ENCODE measurements at regions not wholly inside any gene's neighbourhood (a gene's known extent, or its start where the extent isn't known, plus 50 kb on each side); places are given as distances from the start of the nearest gene placed in this dataset.
A peak's percentile ranks its signal among the peaks of the same experiment; 100 is the strongest.

- no peak for TF ChIP-seq POLR2AphosphoS5 (IDR thresholded peaks at IDR 0.05)
- Histone ChIP-seq H3K4me3 (no peak overlapping the region), H3K27ac (no peak overlapping the region), H3K4me1 (replicated peaks) (peaks cover 4% of the 10 kb centered on the region), H3K27me3 (replicated peaks; ENCODE audit: insufficient read depth) (no peaks in the 10 kb centered on the region), H3K9me3 (no peaks in the 10 kb centered on the region), H3K36me3 (no peaks in the 10 kb centered on the region)
- 84% methylated on average over 3 of the region's 3 CpGs for WGBS
- intact Hi-C loops (cut with DNase I): no loop called here
- no peak for DNase-seq (ENCODE audit: low spot score)
These were observed 103.4 kb upstream of the CDK6 start for GRCh38 chr7:92939666-92940360.

- Histone ChIP-seq H3K4me1 (replicated peaks) (no peaks in the 10 kb centered on the region), H3K27ac (no peak overlapping the region), H3K36me3 (no peaks in the 10 kb centered on the region), H3K4me3 (no peak overlapping the region), H3K9me3 (no peaks in the 10 kb centered on the region), H3K27me3 (replicated peaks; ENCODE audit: insufficient read depth) (no peaks in the 10 kb centered on the region)
- TF ChIP-seq CTCF (IDR thresholded peaks at IDR 0.05): no peak
- peak; percentile 81 for TF ChIP-seq POLR2AphosphoS5 (IDR thresholded peaks at IDR 0.05)
- no peak for TF ChIP-seq POLR2A (IDR thresholded peaks at IDR 0.05)
- peak; percentile 68 for DNase-seq (ENCODE audit: low spot score)
- 30% methylated on average over 1 of the region's 1 CpG for WGBS
- intact Hi-C loops (cut with DNase I): no loop called here
These were observed 97.7 kb upstream of the CDK6 start for GRCh38 chr7:92934096-92934495.

- Histone ChIP-seq H3K4me3 (no peak overlapping the region), H3K36me3 (no peaks in the 10 kb centered on the region), H3K4me1 (replicated peaks) (no peaks in the 10 kb centered on the region), H3K27me3 (replicated peaks; ENCODE audit: insufficient read depth) (no peaks in the 10 kb centered on the region), H3K9me3 (no peaks in the 10 kb centered on the region), H3K27ac (no peak overlapping the region)
- TF ChIP-seq POLR2A (IDR thresholded peaks at IDR 0.05): no peak
- TF ChIP-seq CTCF (IDR thresholded peaks at IDR 0.05): no peak
- no peak for TF ChIP-seq POLR2AphosphoS5 (IDR thresholded peaks at IDR 0.05)
- DNase-seq (ENCODE audit: low spot score): no peak
- 77% methylated on average over 8 of the region's 8 CpGs for whole genome bisulfite sequencing
- intact Hi-C loops (cut with DNase I): no loop called here
These were observed 96.1 kb upstream of the CDK6 start for GRCh38 chr7:92932450-92932849.

GRCh38 chr7:92930404-92930803 is 94.0 kb upstream of the CDK6 start:
- no peaks in the 10 kb centered on the region for H3K36me3 ChIP-seq
- H3K27me3 ChIP-seq (replicated peaks; ENCODE audit: insufficient read depth): no peaks in the 10 kb centered on the region
- 71% methylated on average over 1 of the region's 1 CpG for WGBS
- no peak overlapping the region for H3K27ac ChIP-seq
- intact Hi-C loops (cut with DNase I): no loop called here
- H3K4me3 ChIP-seq: no peak overlapping the region
- DNase-seq (ENCODE audit: low spot score): no peak
- no peaks in the 10 kb centered on the region for H3K4me1 ChIP-seq (replicated peaks)
- TF ChIP-seq CTCF (IDR thresholded peaks at IDR 0.05) (no peak), POLR2A (IDR thresholded peaks at IDR 0.05) (no peak), POLR2AphosphoS5 (IDR thresholded peaks at IDR 0.05) (no peak)
- H3K9me3 ChIP-seq: no peaks in the 10 kb centered on the region

GRCh38 chr7:92926697-92927044 is 90.3 kb upstream of the CDK6 start:
- TF ChIP-seq CTCF (IDR thresholded peaks at IDR 0.05) (no peak), POLR2AphosphoS5 (IDR thresholded peaks at IDR 0.05) (no peak)
- Histone ChIP-seq H3K27ac (no peak overlapping the region), H3K36me3 (no peaks in the 10 kb centered on the region), H3K27me3 (replicated peaks; ENCODE audit: insufficient read depth) (peaks cover 2% of the 10 kb centered on the region), H3K4me3 (no peak overlapping the region), H3K4me1 (replicated peaks) (no peaks in the 10 kb centered on the region), H3K9me3 (no peaks in the 10 kb centered on the region)
- DNase-seq (ENCODE audit: low spot score): no peak
- intact Hi-C loops (cut with DNase I): no loop called here
- 84% methylated on average over 8 of the region's 8 CpGs for WGBS
